CD4-positive, alpha-beta memory T cell (primary cell): ENCODE measurements at regions not wholly inside any gene's neighbourhood (a gene's known extent, or its start where the extent isn't known, plus 50 kb on each side); places are given as distances from the start of the nearest gene placed in this dataset.

Experiments
- CTCF ChIA-PET: fragments of 350-600 bp; sonication (Branson Sonifier 250); formaldehyde crosslinking; loops from one replicate; lab custom pipeline; 2021; ENCODE audit warnings: inconsistent platforms; ENCODE audit not compliant: partially characterized antibody; lab: Charles Lee
- POLR2A ChIA-PET: fragments of 350-600 bp; sonication (Branson Sonifier 250); formaldehyde crosslinking; loops from one replicate; lab custom pipeline; 2021; ENCODE audit not compliant: partially characterized antibody; lab: Charles Lee
- DNase-seq, 5 donors: peaks; one replicate each; pipeline versions ENCODE4 v3.0.0 to v3.0.0-alpha.2; 2020 to 2022; ENCODE audit warnings: mixed read lengths in 1 of 5
- H3K27ac ChIP-seq: one replicate; pipeline ENCODE4 v1.7.0; 2013; ENCODE audit warnings: low read depth, low read length
- H3K27me3 ChIP-seq: 2 replicates; pipeline ENCODE4 v1.7.0; 2013; ENCODE audit warnings: mild to moderate bottlenecking, low read length, moderate library complexity; ENCODE audit not compliant: insufficient read depth
- H3K36me3 ChIP-seq: 2 replicates; pipeline ENCODE4 v1.7.0; 2013; ENCODE audit warnings: mild to moderate bottlenecking, low read length, moderate library complexity; ENCODE audit not compliant: insufficient read depth
- H3K4me1 ChIP-seq: 2 replicates; pipeline ENCODE4 v1.7.0; 2013; ENCODE audit warnings: mild to moderate bottlenecking, low read length, moderate library complexity; ENCODE audit not compliant: insufficient read depth
- H3K4me3 ChIP-seq, 2 donors: one replicate each; pipeline ENCODE4 v1.7.0; 2013; ENCODE audit warnings: low read length in 2 of 2, mild to moderate bottlenecking in 1 of 2
- H3K9me3 ChIP-seq, 2 donors: one replicate each; pipeline ENCODE4 v1.7.0; 2013; ENCODE audit warnings: low read length in 2 of 2, control low read depth in 1 of 2; ENCODE audit not compliant: control insufficient read depth in 1 of 2
- H3K27ac Mint-ChIP-seq, 7 donors: one replicate each; pipeline ENCODE4 v1.8.0; 2020 to 2021; ENCODE audit warnings: mixed read lengths in 7 of 7, mild to moderate bottlenecking in 6 of 7, inconsistent platforms in 3 of 7, moderate library complexity in 3 of 7
- H3K27me3 Mint-ChIP-seq, 2 donors: one replicate each; pipeline ENCODE4 v1.8.0; 2020 to 2021; ENCODE audit warnings: mixed read lengths in 2 of 2
- H3K36me3 Mint-ChIP-seq, 2 donors: one replicate each; pipeline ENCODE4 v1.8.0; 2020 to 2021; ENCODE audit warnings: mixed read lengths in 2 of 2, inconsistent platforms in 1 of 2, mild to moderate bottlenecking in 1 of 2
- H3K4me1 Mint-ChIP-seq, 4 donors: one replicate each; pipeline ENCODE4 v1.8.0; 2020 to 2021; ENCODE audit warnings: mixed read lengths in 4 of 4, mild to moderate bottlenecking in 1 of 4
- H3K4me3 Mint-ChIP-seq, 8 donors: one replicate each; pipeline ENCODE4 v1.8.0; 2020 to 2021; ENCODE audit warnings: mixed read lengths in 8 of 8, mild to moderate bottlenecking in 7 of 8, moderate library complexity in 6 of 8, inconsistent platforms in 3 of 8
- H3K9me3 Mint-ChIP-seq, 8 donors: one replicate each; pipeline ENCODE4 v1.8.0; 2020 to 2021; ENCODE audit warnings: mixed read lengths in 8 of 8, mild to moderate bottlenecking in 5 of 8, inconsistent platforms in 3 of 8, moderate library complexity in 1 of 8
- intact Hi-C: fragments of 100-400 bp; cut with micrococcal nuclease; formaldehyde crosslinking; loops from one replicate; pipeline ENCODE4 v1.15.1; 2023

GRCh38 chr3:152069871-152070270 is 196.4 kb downstream of the SUCNR1 start:
- peaks cover 0 to 1% of the 10 kb centered on the region in 2 donors for H3K36me3 Mint-ChIP-seq
- peaks cover 0 to 2% (median under 1%) of the 10 kb centered on the region in 4 donors for H3K4me1 Mint-ChIP-seq
- H3K36me3 ChIP-seq = no peaks in the 10 kb centered on the region
- H3K27me3 Mint-ChIP-seq = no peaks in the 10 kb centered on the region
- POLR2A ChIA-PET = interaction anchor here (0.9 kb wide), 1 partner anchor 222 kb away, joined by 4 read pairs; no protein-coding TSS in a partner anchor
- no peaks in the 10 kb centered on the region for H3K4me1 ChIP-seq
- H3K4me3 Mint-ChIP-seq = no peak overlapping the region
- CTCF ChIA-PET = interaction anchor here (1.5 kb wide), 1 partner anchor 14 kb away, joined by 3 read pairs; no protein-coding TSS in a partner anchor
- no peak for DNase-seq
- intact Hi-C loops = loop anchor here (10.0 kb wide), 1 partner anchor 205 kb away; no protein-coding TSS in a partner anchor
- no peak overlapping the region for H3K4me3 ChIP-seq
- no peaks in the 10 kb centered on the region for H3K27me3 ChIP-seq
- H3K9me3 ChIP-seq = no peaks in the 10 kb centered on the region
- H3K27ac Mint-ChIP-seq = no peak overlapping the region
- H3K9me3 Mint-ChIP-seq = peaks cover 0 to 6% (median 0%) of the 10 kb centered on the region in 8 donors
- H3K27ac ChIP-seq = no peak overlapping the region

GRCh38 chr3:152071315-152071714 is 197.4 kb upstream of the MBNL1 start:
- H3K27me3 Mint-ChIP-seq = no peaks in the 10 kb centered on the region
- POLR2A ChIA-PET = interaction anchor here (1.2 kb wide), 1 partner anchor 401 kb away, joined by 5 read pairs; no protein-coding TSS in a partner anchor
- peaks cover 0 to 6% (median 0%) of the 10 kb centered on the region in 8 donors for H3K9me3 Mint-ChIP-seq
- no peaks in the 10 kb centered on the region for H3K9me3 ChIP-seq
- CTCF ChIA-PET = interaction anchor here (1.2 to 3.9 kb wide), 7 partner anchors 9 to 452 kb away, joined by 3 to 26 read pairs (median 8); no protein-coding TSS in a partner anchor
- no peak for DNase-seq
- no peaks in the 10 kb centered on the region for H3K27me3 ChIP-seq
- no peak overlapping the region for H3K4me3 ChIP-seq
- H3K27ac Mint-ChIP-seq = no peak overlapping the region
- H3K4me3 Mint-ChIP-seq = no peak overlapping the region
- intact Hi-C loops = loop anchor here (10.0 kb wide), 1 partner anchor 203 kb away; no protein-coding TSS in a partner anchor
- peaks cover 0 to 3% (median 1%) of the 10 kb centered on the region in 4 donors for H3K4me1 Mint-ChIP-seq
- no peak overlapping the region for H3K27ac ChIP-seq
- peaks cover 0 to 1% of the 10 kb centered on the region in 2 donors for H3K36me3 Mint-ChIP-seq
- H3K36me3 ChIP-seq = no peaks in the 10 kb centered on the region
- no peaks in the 10 kb centered on the region for H3K4me1 ChIP-seq

GRCh38 chr3:152071924-152072323 is 196.8 kb upstream of the MBNL1 start:
- H3K36me3 ChIP-seq = no peaks in the 10 kb centered on the region
- H3K27ac ChIP-seq = no peak overlapping the region
- H3K4me1 ChIP-seq = no peaks in the 10 kb centered on the region
- H3K9me3 Mint-ChIP-seq = peaks cover 0 to 6% (median 0%) of the 10 kb centered on the region in 8 donors
- no peaks in the 10 kb centered on the region for H3K27me3 Mint-ChIP-seq
- peaks cover 0 to 1% of the 10 kb centered on the region in 2 donors for H3K36me3 Mint-ChIP-seq
- no peaks in the 10 kb centered on the region for H3K9me3 ChIP-seq
- peaks cover 0 to 3% (median 1%) of the 10 kb centered on the region in 4 donors for H3K4me1 Mint-ChIP-seq
- DNase-seq = peak in 4 of 5 donors; percentile 22 to 45 (median 36)
- CTCF ChIA-PET = interaction anchor here (1.0 to 3.9 kb wide), 10 partner anchors 10 to 451 kb away, joined by 3 to 26 read pairs (median 6); no protein-coding TSS in a partner anchor
- POLR2A ChIA-PET = interaction anchor here (1.1 to 1.2 kb wide), 2 partner anchors 197 to 400 kb away, joined by 3 to 5 read pairs; partner anchors contain the start of gene MBNL1
- no peak overlapping the region for H3K4me3 Mint-ChIP-seq
- H3K27me3 ChIP-seq = no peaks in the 10 kb centered on the region
- H3K27ac Mint-ChIP-seq = no peak overlapping the region
- no peak overlapping the region for H3K4me3 ChIP-seq
- intact Hi-C loops = loop anchor here (1.0 to 10.0 kb wide), 4 partner anchors 203 to 452 kb away; no protein-coding TSS in a partner anchor

GRCh38 chr3:152073267-152073666 is 195.5 kb upstream of the MBNL1 start:
- Mint-ChIP-seq H3K4me3 (no peak overlapping the region), H3K36me3 (peaks cover 0 to 1% of the 10 kb centered on the region in 2 donors), H3K9me3 (peaks cover 0 to 6% (median 0%) of the 10 kb centered on the region in 8 donors), H3K27ac (no peak overlapping the region), H3K4me1 (peaks cover 0 to 3% (median 1%) of the 10 kb centered on the region in 4 donors), H3K27me3 (no peaks in the 10 kb centered on the region)
- ChIA-PET POLR2A (no interaction called here), CTCF (interaction anchor here (2.3 to 3.9 kb wide), 2 partner anchors 399 to 450 kb away, joined by 19 to 26 read pairs; no protein-coding TSS in a partner anchor)
- H3K4me1 ChIP-seq = no peaks in the 10 kb centered on the region
- DNase-seq = no peak
- no peaks in the 10 kb centered on the region for H3K36me3 ChIP-seq
- intact Hi-C loops = loop anchor here (10.0 kb wide), 1 partner anchor 202 kb away; no protein-coding TSS in a partner anchor
- no peak overlapping the region for H3K4me3 ChIP-seq
- no peaks in the 10 kb centered on the region for H3K27me3 ChIP-seq
- H3K27ac ChIP-seq = no peak overlapping the region
- H3K9me3 ChIP-seq = no peaks in the 10 kb centered on the region

GRCh38 chr3:152076148-152076547 is 192.6 kb upstream of the MBNL1 start:
- intact Hi-C loops = loop anchor here (10.0 kb wide), 1 partner anchor 199 kb away; no protein-coding TSS in a partner anchor
- CTCF ChIA-PET = interaction anchor here (1.3 to 1.9 kb wide), 3 partner anchors 108 to 396 kb away, joined by 3 to 6 read pairs (median 5); no protein-coding TSS in a partner anchor
- POLR2A ChIA-PET = no interaction called here
- Mint-ChIP-seq H3K9me3 (peaks cover 0 to 3% (median 0%) of the 10 kb centered on the region in 8 donors), H3K4me1 (peaks cover 0 to 3% (median 1%) of the 10 kb centered on the region in 4 donors), H3K27me3 (no peaks in the 10 kb centered on the region), H3K4me3 (peak overlapping the region in 1 of 8 donors; percentile 8), H3K27ac (no peak overlapping the region), H3K36me3 (peaks cover 0 to 1% of the 10 kb centered on the region in 2 donors)
- Histone ChIP-seq H3K9me3 (no peaks in the 10 kb centered on the region), H3K27me3 (no peaks in the 10 kb centered on the region), H3K36me3 (no peaks in the 10 kb centered on the region), H3K4me3 (no peak overlapping the region), H3K27ac (no peak overlapping the region), H3K4me1 (no peaks in the 10 kb centered on the region)
- DNase-seq = no peak

- Mint-ChIP-seq H3K27me3 (no peaks in the 10 kb centered on the region), H3K36me3 (no peaks in the 10 kb centered on the region), H3K9me3 (peaks cover 0 to 4% (median 0%) of the 10 kb centered on the region in 8 donors), H3K27ac (no peak overlapping the region), H3K4me3 (no peak overlapping the region), H3K4me1 (peaks cover 0 to 2% (median 0%) of the 10 kb centered on the region in 4 donors)
- intact Hi-C loops = loop anchor here (10.0 kb wide), 1 partner anchor 195 kb away; no protein-coding TSS in a partner anchor
- H3K27ac ChIP-seq = no peak overlapping the region
- POLR2A ChIA-PET = no interaction called here
- CTCF ChIA-PET = no interaction called here
- no peaks in the 10 kb centered on the region for H3K27me3 ChIP-seq
- no peak overlapping the region for H3K4me3 ChIP-seq
- no peaks in the 10 kb centered on the region for H3K9me3 ChIP-seq
- H3K4me1 ChIP-seq = no peaks in the 10 kb centered on the region
- no peak for DNase-seq
- H3K36me3 ChIP-seq = no peaks in the 10 kb centered on the region
Measured at GRCh38 chr3:152079980-152080379, 188.7 kb upstream of the MBNL1 start.

GRCh38 chr3:152083135-152083534 is 185.6 kb upstream of the MBNL1 start:
- Histone ChIP-seq H3K27ac (no peak overlapping the region), H3K27me3 (no peaks in the 10 kb centered on the region), H3K4me3 (no peak overlapping the region), H3K36me3 (no peaks in the 10 kb centered on the region), H3K4me1 (no peaks in the 10 kb centered on the region), H3K9me3 (no peaks in the 10 kb centered on the region)
- H3K9me3 Mint-ChIP-seq = peaks cover 0 to 5% (median 0%) of the 10 kb centered on the region in 8 donors
- ChIA-PET POLR2A (no interaction called here), CTCF (interaction anchor here (1.4 kb wide), 1 partner anchor 13 kb away, joined by 3 read pairs; no protein-coding TSS in a partner anchor)
- no peak overlapping the region for H3K27ac Mint-ChIP-seq
- DNase-seq = no peak
- intact Hi-C loops = no loop called here
- no peaks in the 10 kb centered on the region for H3K27me3 Mint-ChIP-seq
- no peak overlapping the region for H3K4me3 Mint-ChIP-seq
- peaks cover 0 to 3% (median 0%) of the 10 kb centered on the region in 4 donors for H3K4me1 Mint-ChIP-seq
- no peaks in the 10 kb centered on the region for H3K36me3 Mint-ChIP-seq
